GM10248 (cell line): ENCODE measurements at regions not wholly inside any gene's neighbourhood (a gene's known extent, or its start where the extent isn't known, plus 50 kb on each side); places are given as distances from the start of the nearest gene placed in this dataset.

Experiments
- CTCF ChIA-PET: fragments of 300-600 bp; sonication (Branson Sonifier 250); formaldehyde crosslinking; extraction: SDS; loops from one replicate; lab custom pipeline; 2021; ENCODE audit warnings: antibody characterized with exemption; lab: Yijun Ruan, JAX
- POLR2A ChIA-PET: fragments of 350-650 bp; sonication (Branson Sonifier 250); formaldehyde crosslinking; extraction: SDS; loops from one replicate; lab custom pipeline; 2020; ENCODE audit warnings: antibody characterized with exemption; lab: Yijun Ruan, JAX
- DNase-seq: peaks from one replicate; pipeline ENCODE4 v3.0.0; 2012; ENCODE audit errors: extremely low spot score
- CTCF ChIP-seq: IDR thresholded peaks from 2 replicates; pipeline ENCODE4 v1.5.1; 2012; ENCODE audit warnings: mild to moderate bottlenecking, low read depth; ENCODE audit errors: extremely low read depth, missing control alignments, control extremely low read depth

GRCh38 chr22:48858121-48858520, 969.6 kb downstream of the BRD1 start:
- ChIA-PET POLR2A (no interaction called here), CTCF (no interaction called here)
- TF ChIP-seq CTCF: no peak
- DNase-seq: no peak

DNA sequence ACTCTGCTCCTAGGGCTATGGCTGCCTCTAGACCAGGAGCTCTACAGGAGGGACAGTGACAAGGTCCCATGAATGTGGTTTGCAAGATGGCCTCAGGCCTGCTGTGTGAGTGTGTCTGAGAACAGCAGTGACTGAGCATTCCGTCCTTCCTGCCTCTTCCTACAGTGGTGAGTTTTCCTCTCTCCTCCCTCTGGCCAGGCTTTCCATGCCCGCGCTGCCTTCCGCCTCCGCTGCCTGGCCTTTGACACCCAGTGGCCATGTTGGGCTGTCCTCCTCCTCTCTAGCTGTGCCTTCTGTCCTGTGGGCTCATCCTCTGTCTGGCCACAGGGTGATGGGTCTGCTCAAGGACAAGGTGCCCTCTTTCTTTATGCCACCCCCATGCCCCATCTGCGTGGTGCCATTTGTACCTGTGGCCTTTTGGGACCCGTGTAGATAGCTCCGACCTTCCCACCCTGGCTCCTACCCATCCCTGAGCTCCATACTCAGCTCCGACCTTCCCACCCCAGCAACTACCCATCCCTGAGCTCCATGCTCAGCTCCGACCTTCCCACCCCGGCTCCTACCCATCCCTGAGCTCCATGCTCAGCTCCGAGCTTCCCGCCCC, 970.4 kb downstream of the BRD1 start:
- TF ChIP-seq CTCF: no peak
- ChIA-PET POLR2A (no interaction called here), CTCF (no interaction called here)
- no peak for DNase-seq

- no peak for TF ChIP-seq CTCF
- no peak for DNase-seq
- ChIA-PET CTCF (no interaction called here), POLR2A (no interaction called here)
These were observed 971.4 kb downstream of the BRD1 start for GRCh38 chr22:48856308-48856615.

DNA sequence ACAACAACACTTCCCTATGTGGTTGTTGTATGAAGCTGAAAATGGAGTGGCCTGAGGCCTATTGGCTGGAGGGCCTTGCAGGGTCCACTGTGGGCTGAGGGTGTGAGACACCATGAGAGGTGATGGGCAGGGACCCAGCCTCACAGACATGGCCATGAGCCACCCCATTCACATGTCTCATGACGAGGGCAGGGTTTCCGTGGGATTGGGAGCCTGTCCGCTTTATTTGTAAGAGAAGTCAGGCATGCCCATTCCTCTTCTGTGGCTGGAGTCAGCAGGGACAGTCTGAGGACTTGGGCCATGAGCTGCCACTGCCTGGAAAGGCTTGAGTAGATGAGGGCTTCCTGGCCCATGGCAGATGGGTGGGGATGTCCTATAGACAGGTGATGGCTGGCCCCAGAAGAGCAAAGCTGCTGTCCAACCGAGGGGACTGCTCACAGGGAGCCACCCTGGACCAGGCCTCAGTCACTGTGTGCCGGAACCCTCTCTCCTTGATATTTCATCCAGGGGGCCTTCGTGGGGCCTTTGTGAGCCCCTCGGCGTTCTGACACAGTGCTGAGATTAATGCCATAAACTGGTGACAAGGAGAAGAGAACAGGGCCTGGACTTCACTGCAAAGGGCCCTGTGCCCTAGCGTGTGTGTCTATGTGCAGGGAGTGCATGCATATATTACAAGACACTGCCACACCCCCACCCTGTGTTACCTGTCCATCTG, 971.9 kb downstream of the BRD1 start:
- TF ChIP-seq CTCF: no peak
- POLR2A ChIA-PET: no interaction called here
- CTCF ChIA-PET: no interaction called here
- DNase-seq: no peak

DNA sequence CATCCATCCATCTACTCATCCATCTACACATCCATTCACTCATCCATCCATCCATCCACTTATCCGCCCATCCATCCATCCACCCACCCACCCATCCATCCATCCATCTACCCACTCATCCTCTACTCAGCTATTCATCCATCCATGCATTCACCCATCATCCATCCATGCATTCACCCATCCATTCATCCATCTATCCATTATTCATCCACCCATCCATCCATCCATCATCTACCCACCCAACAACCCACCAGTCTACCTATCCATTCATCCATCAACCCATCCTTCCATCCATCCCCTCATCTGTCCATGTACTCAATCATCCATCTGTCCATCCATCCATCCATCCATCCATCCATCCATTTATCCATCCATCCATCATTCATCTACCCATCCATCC, 972.7 kb downstream of the BRD1 start:
- TF ChIP-seq CTCF: no peak
- CTCF ChIA-PET: no interaction called here
- POLR2A ChIA-PET: no interaction called here
- no peak for DNase-seq

- no peak for DNase-seq
- no peak for TF ChIP-seq CTCF
- POLR2A ChIA-PET: no interaction called here
- CTCF ChIA-PET: no interaction called here
These were observed 973.9 kb downstream of the BRD1 start for GRCh38 chr22:48853627-48854240.
